Lower lobe of right lung (tissue), 2 donors: ENCODE measurements at regions not wholly inside any gene's neighbourhood (a gene's known extent, or its start where the extent isn't known, plus 50 kb on each side); places are given as distances from the start of the nearest gene placed in this dataset.

Experiments
- ATAC-seq, 2 donors: fragments of 200-7000 bp; cut with Tn5 transposase; one replicate each; pipeline ENCODE4 v1.9.1; 2020 to 2022; ENCODE audit warnings: mild to moderate bottlenecking in 2 of 2, moderate library complexity in 2 of 2
- DNase-seq: peaks from one replicate; pipeline ENCODE4 v3.0.0-alpha.2; 2020
- H3K27ac ChIP-seq: fragments of 200-600 bp; one replicate; pipeline ENCODE4 v1.8.0; 2022
- H3K27me3 ChIP-seq: fragments of 200-600 bp; one replicate; pipeline ENCODE4 v1.8.0; 2022; ENCODE audit warnings: low read depth
- H3K36me3 ChIP-seq: fragments of 200-600 bp; one replicate; pipeline ENCODE4 v1.8.0; 2022; ENCODE audit warnings: mild to moderate bottlenecking
- H3K4me1 ChIP-seq: fragments of 200-600 bp; one replicate; pipeline ENCODE4 v1.8.0; 2022
- H3K4me3 ChIP-seq: fragments of 200-600 bp; one replicate; pipeline ENCODE4 v1.8.0; 2022; ENCODE audit warnings: mild to moderate bottlenecking
- H3K9me3 ChIP-seq: fragments of 200-600 bp; one replicate; pipeline ENCODE4 v1.8.0; 2022
- CTCF ChIP-seq: fragments of 200-600 bp; IDR thresholded peaks from one replicate; pipeline ENCODE4 v1.8.0; 2022; ENCODE audit warnings: antibody characterized with exemption, mild to moderate bottlenecking
- intact Hi-C: fragments of 100-400 bp; cut with DNase I; formaldehyde crosslinking; loops from one replicate; pipeline ENCODE4 v1.11.0; 2022
- donor health status: DM: no; HTN: yes; CAD: no; lungs with severe emphysema.

DNA sequence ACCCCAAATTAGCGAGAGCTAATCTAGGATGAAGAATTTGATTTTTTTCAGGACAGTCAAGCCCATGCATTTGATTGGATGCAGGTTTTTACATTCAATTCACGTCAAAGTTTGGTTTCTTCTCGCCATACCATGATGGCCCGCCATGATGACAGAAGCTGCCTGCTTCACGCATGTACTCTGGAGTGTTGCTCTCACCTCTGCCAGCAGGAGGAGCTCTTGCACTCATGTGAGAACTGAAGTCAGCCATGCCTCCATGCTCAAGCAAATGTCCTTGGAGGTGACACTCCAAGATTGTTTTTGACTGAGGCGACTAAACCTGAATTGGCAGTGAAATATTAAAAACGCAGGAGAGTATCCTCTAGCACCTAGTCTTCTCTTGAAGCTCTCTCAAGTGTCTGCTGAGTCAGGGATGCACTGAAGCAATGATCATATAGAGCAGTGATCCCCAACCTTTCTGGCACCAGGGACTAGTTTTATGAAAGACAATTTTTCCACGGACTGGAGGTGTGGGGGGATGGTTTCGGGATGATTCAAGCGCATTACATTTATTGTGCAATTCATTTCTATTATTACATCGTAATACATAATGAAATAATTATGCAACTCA lies 120.9 kb downstream of the SAMMSON start:
- Histone ChIP-seq H3K36me3 (no peaks in the 10 kb centered on the region), H3K4me1 (no peaks in the 10 kb centered on the region), H3K9me3 (no peaks in the 10 kb centered on the region), H3K27ac (no peak overlapping the region), H3K27me3 (no peaks in the 10 kb centered on the region), H3K4me3 (no peak overlapping the region)
- ATAC-seq, result peak in 1 of 2 donors; percentile 71
- DNase-seq, result peak; percentile 76
- peak; percentile 74 for TF ChIP-seq CTCF
- intact Hi-C loops, result no loop called here

DNA sequence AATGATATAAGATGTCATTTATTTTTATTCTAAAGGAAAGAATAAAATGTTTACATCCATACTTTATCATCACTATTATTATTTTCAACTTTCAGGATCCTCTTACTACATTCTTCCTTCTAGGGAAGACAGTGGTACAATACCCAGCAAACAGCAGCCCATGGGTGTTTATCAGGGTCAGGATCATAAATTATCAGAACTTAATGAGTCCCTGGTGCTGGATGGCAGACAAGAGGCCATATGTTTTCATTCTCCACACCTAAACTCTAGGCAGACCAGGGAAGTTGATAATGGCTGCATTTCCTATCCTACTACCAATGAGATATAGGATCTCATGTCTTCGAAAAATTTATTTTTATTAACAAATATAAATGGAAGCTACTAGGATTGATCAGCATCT lies 127.7 kb downstream of the SAMMSON start:
- no peak for TF ChIP-seq CTCF
- DNase-seq, result no peak
- Histone ChIP-seq H3K9me3 (no peaks in the 10 kb centered on the region), H3K27ac (no peak overlapping the region), H3K36me3 (no peaks in the 10 kb centered on the region), H3K27me3 (no peaks in the 10 kb centered on the region), H3K4me1 (no peaks in the 10 kb centered on the region), H3K4me3 (no peak overlapping the region)
- intact Hi-C loops, result no loop called here
- no peak for ATAC-seq

DNA sequence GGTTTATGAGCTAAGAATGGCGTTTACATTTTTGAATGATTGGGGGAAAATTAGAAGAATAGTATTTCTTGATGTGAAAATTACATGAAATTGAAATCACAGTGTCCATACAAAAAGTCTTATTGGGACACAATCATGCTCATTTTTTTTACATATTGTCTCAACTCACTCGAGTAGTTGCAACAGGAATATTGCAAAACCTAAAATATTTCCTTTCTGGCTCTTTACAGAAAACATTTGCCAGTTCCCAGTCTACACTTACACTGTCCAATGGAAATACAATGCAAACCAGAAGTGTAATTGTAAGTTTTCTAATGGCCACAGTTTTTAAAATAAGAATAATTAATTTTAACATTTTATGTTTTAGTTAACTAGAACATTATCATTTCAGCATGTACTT lies 137.8 kb downstream of the SAMMSON start:
- intact Hi-C loops, result no loop called here
- Histone ChIP-seq H3K36me3 (no peaks in the 10 kb centered on the region), H3K27me3 (no peaks in the 10 kb centered on the region), H3K4me3 (no peak overlapping the region), H3K9me3 (no peaks in the 10 kb centered on the region), H3K4me1 (no peaks in the 10 kb centered on the region), H3K27ac (no peak overlapping the region)
- no peak for DNase-seq
- ATAC-seq, result no peak
- no peak for TF ChIP-seq CTCF

GRCh38 chr3:70138606-70139005 lies 139.1 kb downstream of the SAMMSON start:
- Histone ChIP-seq H3K27me3 (no peaks in the 10 kb centered on the region), H3K4me1 (no peaks in the 10 kb centered on the region), H3K36me3 (no peaks in the 10 kb centered on the region), H3K4me3 (no peak overlapping the region), H3K27ac (no peak overlapping the region), H3K9me3 (no peaks in the 10 kb centered on the region)
- ATAC-seq, result no peak
- DNase-seq, result no peak
- intact Hi-C loops, result no loop called here
- TF ChIP-seq CTCF, result no peak
